Peyer's patch (tissue), 4 donors: ENCODE measurements at regions not wholly inside any gene's neighbourhood (a gene's known extent, or its start where the extent isn't known, plus 50 kb on each side); places are given as distances from the start of the nearest gene placed in this dataset.

Source experiments
- CTCF ChIP-seq, 6 experiments: fragments of 450-650 bp in 4 of 6; fragments of 200-600 bp in 2 of 6; sonication (generic) in 1 of 6; IDR thresholded peaks; one replicate each; pipeline ENCODE4 v1.5.1; 2017 to 2019; ENCODE audit warnings: antibody characterized with exemption in 6 of 6, mild to moderate bottlenecking in 3 of 6, moderate library complexity in 1 of 6
- POLR2A ChIP-seq, 2 donors: fragments of 450-650 bp; IDR thresholded peaks; one replicate each; pipeline ENCODE4 v1.5.1; 2017; ENCODE audit warnings: antibody characterized with exemption in 2 of 2, mild to moderate bottlenecking in 2 of 2, moderate library complexity in 2 of 2

GRCh38 chr12:105806400-105806770 is 332.4 kb downstream of the NUAK1 start:
- TF ChIP-seq CTCF (IDR thresholded peaks at IDR 0.05) (no peak), POLR2A (IDR thresholded peaks at IDR 0.05) (no peak)
